ENCODE measurements at regions not wholly inside any gene's neighbourhood (a gene's known extent, or its start where the extent isn't known, plus 50 kb on each side); places are given as distances from the start of the nearest gene placed in this dataset.
"Not testable (repeated sequence)": the region's sequence is repeated elsewhere in the genome, so short reads cannot be mapped to it uniquely, and the experiment has no call there.

DNA sequence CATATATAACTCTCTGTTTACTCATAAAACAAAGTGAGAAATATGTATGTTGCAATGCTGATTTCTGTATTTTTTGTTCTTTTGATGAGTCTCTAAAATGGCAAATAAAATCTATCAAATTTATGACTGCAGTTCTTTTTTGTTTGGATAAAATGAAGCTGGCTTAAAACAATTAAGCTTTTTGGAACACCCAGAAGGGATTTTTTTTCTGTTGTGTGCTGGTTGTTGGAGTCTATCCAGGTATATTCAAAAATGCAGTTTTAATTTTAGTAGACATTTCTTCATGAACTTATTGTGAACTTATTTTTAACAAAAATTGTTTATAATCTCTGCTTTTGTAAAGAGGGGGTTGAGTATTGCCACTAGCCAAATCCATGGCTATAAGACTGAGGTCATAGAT lies 405.5 kb downstream of the RAP2B start:
- intact Hi-C loops (cut with DNase I, micrococcal nuclease): no loop called here
- DNase-seq (no peak), ATAC-seq (no peak)
- ChIA-PET POLR2A (no interaction called here), CTCF (no interaction called here)
- Mint-ChIP-seq H3K4me1 (no peaks in the 10 kb centered on the region), H3K27me3 (no peaks in the 10 kb centered on the region), H3K4me3 (no peak overlapping the region), H3K9me3 (ENCODE audit: low read depth) (peaks cover 18% of the 10 kb centered on the region), H3K36me3 (ENCODE audit: low read depth) (no peaks in the 10 kb centered on the region), H3K27ac (no peak overlapping the region)

DNA sequence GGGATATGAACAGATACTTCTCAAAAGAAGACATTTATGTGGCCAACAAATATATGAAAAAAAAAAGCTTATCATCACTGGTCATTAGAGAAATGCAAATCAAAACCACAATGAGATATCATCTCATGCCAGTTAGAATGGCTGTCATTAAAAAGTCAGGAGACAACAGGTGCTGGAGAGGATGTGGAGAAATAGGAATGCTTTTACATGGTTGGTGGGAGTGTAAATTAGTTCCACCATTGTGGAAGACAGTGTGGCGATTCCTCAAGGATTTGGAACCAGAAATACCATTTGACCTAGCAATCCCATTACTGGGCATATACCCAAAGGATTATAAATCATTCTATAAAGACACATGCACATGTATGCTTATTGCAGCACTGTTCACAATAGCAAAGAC lies 408.5 kb downstream of the RAP2B start:
- H3K4me3 Mint-ChIP-seq; intact Hi-C loops (cut with DNase I, micrococcal nuclease); CTCF ChIA-PET; DNase-seq; H3K36me3 Mint-ChIP-seq (ENCODE audit: low read depth); H3K9me3 Mint-ChIP-seq (ENCODE audit: low read depth); ATAC-seq; POLR2A ChIA-PET; H3K4me1 Mint-ChIP-seq; H3K27me3 Mint-ChIP-seq; H3K27ac Mint-ChIP-seq: not testable (repeated sequence)

DNA sequence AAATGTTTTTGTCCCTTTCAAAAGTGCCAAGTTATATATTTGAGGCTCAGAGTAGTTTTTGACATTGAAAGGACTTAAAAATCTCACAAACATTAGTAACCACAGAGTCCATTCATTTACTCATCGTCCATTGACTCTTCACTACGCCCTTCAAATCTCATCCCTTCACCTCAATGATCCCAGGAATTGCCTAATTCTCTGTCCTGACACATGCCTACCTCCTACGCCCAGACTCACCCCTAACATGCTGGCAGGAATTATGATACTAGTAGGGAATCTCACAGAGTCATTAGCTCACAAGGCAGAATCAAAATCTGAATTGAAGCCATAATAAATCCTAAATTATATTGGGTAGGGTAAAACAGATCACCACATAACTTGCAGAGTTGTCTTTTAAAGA lies 410.1 kb downstream of the RAP2B start:
- POLR2A ChIA-PET: no interaction called here
- no peak overlapping the region for H3K27ac Mint-ChIP-seq

DNA sequence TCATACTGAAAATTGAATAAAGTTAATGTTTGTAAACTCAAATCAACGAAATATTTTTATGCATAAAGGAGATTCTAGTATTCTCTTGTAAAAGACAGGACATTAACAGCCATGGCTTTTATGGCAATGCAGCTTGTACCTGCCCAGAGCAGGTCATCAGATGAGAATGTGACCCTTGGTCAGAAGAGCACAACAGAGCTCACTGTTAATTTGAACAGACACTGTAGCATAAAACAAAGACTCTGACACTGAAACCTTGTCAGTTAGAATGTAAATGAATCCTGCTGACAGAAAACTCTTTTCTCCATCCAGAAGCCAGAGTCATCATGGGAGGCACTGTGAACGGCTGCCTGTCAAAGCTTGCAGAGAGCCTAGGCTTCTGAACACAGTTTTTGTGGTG lies 410.6 kb downstream of the RAP2B start:
- Mint-ChIP-seq H3K27ac (no peak overlapping the region), H3K36me3 (ENCODE audit: low read depth) (no peaks in the 10 kb centered on the region), H3K27me3 (no peaks in the 10 kb centered on the region), H3K4me1 (peaks cover 6% of the 10 kb centered on the region), H3K4me3 (no peak overlapping the region), H3K9me3 (ENCODE audit: low read depth) (no peaks in the 10 kb centered on the region)
- intact Hi-C loops (cut with DNase I, micrococcal nuclease): no loop called here
- ATAC-seq (no peak), DNase-seq (no peak)
- CTCF ChIA-PET: no interaction called here
- POLR2A ChIA-PET: no interaction called here

More for the DNA sequence above, 410.1 kb downstream of the RAP2B start:
- H3K36me3 Mint-ChIP-seq (ENCODE audit: low read depth): no peaks in the 10 kb centered on the region
- peaks cover 4% of the 10 kb centered on the region for H3K4me1 Mint-ChIP-seq
- intact Hi-C loops (cut with DNase I, micrococcal nuclease): no loop called here
- H3K9me3 Mint-ChIP-seq (ENCODE audit: low read depth): no peaks in the 10 kb centered on the region
- CTCF ChIA-PET: no interaction called here
- no peaks in the 10 kb centered on the region for H3K27me3 Mint-ChIP-seq
- H3K4me3 Mint-ChIP-seq: no peak overlapping the region
- ATAC-seq (no peak), DNase-seq (no peak)

DNA sequence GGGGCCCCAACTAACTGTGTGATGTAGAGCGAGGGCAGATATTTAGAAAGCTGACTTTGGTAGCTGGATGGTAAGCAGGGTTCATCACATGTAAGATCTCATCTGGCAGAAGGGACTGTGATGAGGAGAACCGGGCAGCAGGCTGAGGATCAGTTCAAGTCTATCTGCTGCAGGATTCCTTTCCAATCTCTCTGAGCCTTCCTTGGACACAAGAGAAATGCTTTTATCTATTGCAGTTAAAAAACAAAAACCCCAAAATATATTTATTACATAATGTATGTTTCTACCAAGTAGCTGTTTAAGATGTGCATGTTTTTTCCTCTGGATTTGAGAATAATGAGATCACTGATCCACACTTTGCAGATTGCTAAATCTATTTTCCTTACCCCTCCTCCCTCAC lies 411.5 kb downstream of the RAP2B start:
- ATAC-seq: no peak
- H3K27me3 Mint-ChIP-seq: no peaks in the 10 kb centered on the region
- H3K4me1 Mint-ChIP-seq: peaks cover 6% of the 10 kb centered on the region
- intact Hi-C loops (cut with DNase I, micrococcal nuclease): no loop called here
- DNase-seq: no peak
- CTCF ChIA-PET: no interaction called here
- H3K27ac Mint-ChIP-seq: no peak overlapping the region
- H3K4me3 Mint-ChIP-seq: no peak overlapping the region
- POLR2A ChIA-PET: no interaction called here
- H3K36me3 Mint-ChIP-seq (ENCODE audit: low read depth): no peaks in the 10 kb centered on the region
- no peaks in the 10 kb centered on the region for H3K9me3 Mint-ChIP-seq (ENCODE audit: low read depth)

DNA sequence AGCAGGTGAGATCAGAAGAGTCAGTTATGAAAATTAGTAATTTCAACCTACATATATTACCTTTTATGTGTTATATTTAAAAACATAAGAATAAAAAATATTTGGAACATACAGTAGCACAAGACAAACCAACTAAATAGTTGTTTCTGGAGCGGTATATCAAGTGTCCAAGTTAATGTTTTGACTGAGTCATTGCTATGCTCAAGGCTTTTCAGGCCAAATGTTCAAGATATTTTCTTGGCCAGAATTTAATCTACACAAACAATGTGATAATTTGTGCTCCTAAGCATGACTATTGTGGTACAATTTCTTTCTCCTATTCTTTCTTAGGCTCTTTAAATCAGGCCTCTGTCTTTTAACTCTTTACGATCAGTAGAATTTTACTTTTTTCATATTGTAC lies 412.4 kb downstream of the RAP2B start:
- Mint-ChIP-seq H3K4me1 (peaks cover 6% of the 10 kb centered on the region), H3K4me3 (no peak overlapping the region), H3K27me3 (no peaks in the 10 kb centered on the region), H3K9me3 (ENCODE audit: low read depth) (no peaks in the 10 kb centered on the region), H3K27ac (no peak overlapping the region), H3K36me3 (ENCODE audit: low read depth) (no peaks in the 10 kb centered on the region)
- ATAC-seq: no peak
- ChIA-PET CTCF (no interaction called here), POLR2A (no interaction called here)
- intact Hi-C loops (cut with DNase I, micrococcal nuclease): no loop called here
- DNase-seq: no peak

DNA sequence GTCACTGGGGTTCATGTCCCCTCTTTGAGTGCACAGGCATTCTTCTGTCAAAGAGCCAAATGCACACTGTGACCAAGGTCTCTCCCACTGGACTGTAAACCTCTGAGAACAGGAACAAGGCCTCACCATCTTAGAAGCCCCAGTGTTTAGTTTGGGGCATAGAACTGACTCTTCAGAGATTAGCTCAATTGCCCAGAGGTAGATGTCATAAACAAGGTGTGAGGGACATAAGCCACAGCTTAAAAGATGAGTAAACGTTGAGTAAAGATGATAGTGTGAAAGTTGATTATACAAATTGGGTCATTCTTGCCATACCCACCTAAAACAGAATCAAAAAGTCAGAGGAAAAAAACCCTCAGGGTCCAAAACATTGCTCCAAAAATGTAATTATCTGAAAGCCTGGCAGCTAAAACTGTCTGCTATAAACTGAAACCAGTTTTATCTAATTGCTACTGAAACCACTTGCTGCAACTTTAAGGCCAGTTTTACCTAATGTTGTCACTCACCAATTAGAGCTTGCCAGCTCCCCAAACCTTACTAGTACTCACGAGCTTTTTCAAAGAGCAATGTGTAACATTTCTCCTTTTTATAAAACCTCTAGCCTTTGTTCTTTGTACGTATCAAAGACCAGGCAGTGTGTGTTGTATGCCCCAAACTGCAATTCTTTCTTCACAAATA lies 415.2 kb downstream of the RAP2B start:
- no peak overlapping the region for H3K4me3 Mint-ChIP-seq
- intact Hi-C loops (cut with DNase I, micrococcal nuclease): no loop called here
- no peaks in the 10 kb centered on the region for H3K9me3 Mint-ChIP-seq (ENCODE audit: low read depth)
- H3K36me3 Mint-ChIP-seq (ENCODE audit: low read depth): no peaks in the 10 kb centered on the region
- H3K27me3 Mint-ChIP-seq: no peaks in the 10 kb centered on the region
- DNase-seq (no peak), ATAC-seq (peak; percentile 72)
- H3K4me1 Mint-ChIP-seq: peaks cover 6% of the 10 kb centered on the region
- CTCF ChIA-PET: interaction anchor here (1.1 to 1.5 kb wide), 2 partner anchors 16 to 184 kb away, joined by 3 read pairs; no protein-coding TSS in a partner anchor
- POLR2A ChIA-PET: no interaction called here
- H3K27ac Mint-ChIP-seq: no peak overlapping the region

DNA sequence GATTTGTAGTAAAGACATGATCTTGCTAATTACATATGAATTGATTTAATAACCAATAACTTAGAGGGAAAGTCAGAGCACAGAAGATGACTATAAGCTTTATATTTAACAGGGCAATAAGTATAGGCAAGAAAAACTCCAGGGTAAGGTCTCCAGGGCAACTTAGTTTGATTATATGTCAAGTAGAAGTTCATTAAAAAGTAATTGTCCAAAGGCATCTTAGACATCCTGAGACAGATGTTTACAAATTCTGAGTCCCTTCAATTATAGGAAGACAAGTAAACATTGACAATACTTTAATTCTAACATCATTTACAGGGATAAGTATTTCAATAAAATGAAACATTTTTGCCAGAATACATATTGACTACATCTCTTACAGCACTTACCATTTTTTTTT lies 416.0 kb downstream of the RAP2B start:
- intact Hi-C loops (cut with DNase I, micrococcal nuclease): no loop called here
- ChIA-PET POLR2A (no interaction called here), CTCF (interaction anchor here (1.5 kb wide), 1 partner anchor 183 kb away, joined by 3 read pairs; no protein-coding TSS in a partner anchor)
- H3K9me3 Mint-ChIP-seq (ENCODE audit: low read depth): no peaks in the 10 kb centered on the region
- ATAC-seq (no peak), DNase-seq (no peak)
- peaks cover 6% of the 10 kb centered on the region for H3K4me1 Mint-ChIP-seq
- no peaks in the 10 kb centered on the region for H3K27me3 Mint-ChIP-seq
- H3K27ac Mint-ChIP-seq: no peak overlapping the region
- no peak overlapping the region for H3K4me3 Mint-ChIP-seq
- H3K36me3 Mint-ChIP-seq (ENCODE audit: low read depth): no peaks in the 10 kb centered on the region

DNA sequence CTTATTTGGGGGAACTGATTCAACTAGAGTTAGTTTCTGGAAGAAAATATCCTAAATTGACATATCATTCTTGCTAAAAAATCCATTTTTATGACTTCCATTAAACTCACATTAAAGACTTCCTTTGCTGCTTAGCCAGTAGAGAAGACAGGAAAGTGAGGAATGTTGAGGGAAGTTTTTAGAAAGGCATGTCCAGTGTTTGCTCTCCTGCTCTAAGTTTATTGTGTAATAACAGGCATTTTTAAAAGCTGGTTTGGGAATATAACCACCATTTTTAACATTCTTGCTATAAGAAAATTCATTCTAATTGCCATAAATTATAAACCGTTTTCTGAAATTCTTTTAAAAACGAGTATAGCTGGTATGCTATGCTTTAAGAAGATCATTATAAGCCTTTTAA lies 428.0 kb downstream of the RAP2B start:
- no peaks in the 10 kb centered on the region for H3K27me3 Mint-ChIP-seq
- no peaks in the 10 kb centered on the region for H3K4me1 Mint-ChIP-seq
- DNase-seq: no peak
- intact Hi-C loops (cut with DNase I, micrococcal nuclease): loop anchor here in 1 of 2 experiments (10.0 kb wide), 1 partner anchor 425 kb away; the partner anchor contains the start of gene RAP2B
- CTCF ChIA-PET: no interaction called here
- H3K4me3 Mint-ChIP-seq: no peak overlapping the region
- H3K27ac Mint-ChIP-seq: no peak overlapping the region
- POLR2A ChIA-PET: no interaction called here
- H3K36me3 Mint-ChIP-seq (ENCODE audit: low read depth): no peaks in the 10 kb centered on the region
- peaks cover 3% of the 10 kb centered on the region for H3K9me3 Mint-ChIP-seq (ENCODE audit: low read depth)
- no peak for ATAC-seq

DNA sequence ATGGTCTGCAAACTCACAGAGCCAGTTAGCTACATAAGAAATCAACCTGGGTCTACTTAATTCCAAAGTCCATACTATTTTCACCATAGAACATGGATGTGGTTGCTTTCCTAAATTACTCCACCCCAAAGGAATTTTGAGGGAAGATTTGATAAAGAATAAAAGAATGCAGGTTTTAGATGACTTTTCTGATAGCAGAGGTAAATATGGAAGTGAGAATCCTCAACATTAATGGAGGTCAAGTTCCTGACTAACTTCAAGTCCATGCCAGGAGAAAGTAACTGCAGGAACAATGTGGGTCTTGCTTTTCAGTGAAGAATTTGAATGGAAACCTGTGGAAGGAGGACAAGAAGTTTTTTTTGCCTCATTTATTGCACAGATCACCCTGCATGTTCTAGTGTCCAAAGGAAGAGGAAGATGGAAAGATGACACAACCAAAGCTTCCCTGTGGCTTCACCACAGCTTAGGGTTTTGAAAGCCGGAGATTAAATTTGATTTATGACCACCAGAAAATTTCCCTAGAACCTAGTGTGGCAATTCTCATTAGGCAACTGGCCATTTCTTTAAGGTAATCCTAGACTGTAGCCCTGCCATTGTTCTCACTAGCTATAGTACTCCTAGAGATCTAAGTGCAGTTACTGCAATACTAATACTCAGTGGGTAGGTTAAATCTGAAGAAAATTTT lies 429.7 kb downstream of the RAP2B start:
- H3K27ac Mint-ChIP-seq: no peak overlapping the region
- H3K4me3 Mint-ChIP-seq: no peak overlapping the region
- ATAC-seq: no peak
- ChIA-PET POLR2A (no interaction called here), CTCF (interaction anchor here (0.7 kb wide), 1 partner anchor 236 kb away, joined by 3 read pairs; no protein-coding TSS in a partner anchor)
- H3K9me3 Mint-ChIP-seq (ENCODE audit: low read depth): no peaks in the 10 kb centered on the region
- no peaks in the 10 kb centered on the region for H3K36me3 Mint-ChIP-seq (ENCODE audit: low read depth)
- intact Hi-C loops (cut with DNase I, micrococcal nuclease): loop anchor here in 1 of 2 experiments (10.0 kb wide), 1 partner anchor 427 kb away; the partner anchor contains the start of gene RAP2B
- no peaks in the 10 kb centered on the region for H3K27me3 Mint-ChIP-seq
- DNase-seq: no peak
- H3K4me1 Mint-ChIP-seq: no peaks in the 10 kb centered on the region

DNA sequence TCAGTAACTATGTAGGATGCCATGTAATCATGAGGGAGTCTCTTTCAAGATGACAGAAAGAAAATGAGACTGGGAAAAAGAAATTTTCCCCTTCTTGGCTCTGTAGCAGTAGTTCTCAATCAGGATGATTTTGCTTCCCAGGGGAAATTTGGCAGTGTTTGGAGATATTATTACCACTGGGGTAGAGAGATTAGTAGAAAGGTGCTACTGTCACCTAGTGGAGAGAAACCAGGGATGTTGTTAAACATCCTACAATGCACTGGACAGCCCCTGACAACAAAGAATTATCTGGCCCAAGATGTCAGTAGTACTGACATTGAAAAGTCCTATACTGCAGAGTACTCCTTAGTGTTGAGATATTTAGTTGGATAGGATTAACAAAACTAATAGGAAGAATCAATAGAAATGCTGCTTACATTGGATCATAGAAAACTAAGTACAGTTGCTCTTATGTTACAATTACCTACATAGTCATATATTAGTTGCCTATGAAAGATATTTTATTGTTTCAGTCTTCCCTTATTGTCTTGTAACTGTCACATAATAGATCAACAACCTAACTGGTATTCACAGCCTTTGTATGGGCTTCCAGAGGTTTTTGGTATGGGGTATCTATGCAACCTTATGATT lies 433.3 kb downstream of the RAP2B start:
- DNase-seq: no peak
- CTCF ChIA-PET: interaction anchor here (0.5 to 1.2 kb wide), 4 partner anchors 9 to 552 kb away, joined by 3 to 7 read pairs (median 4); no protein-coding TSS in a partner anchor

DNA sequence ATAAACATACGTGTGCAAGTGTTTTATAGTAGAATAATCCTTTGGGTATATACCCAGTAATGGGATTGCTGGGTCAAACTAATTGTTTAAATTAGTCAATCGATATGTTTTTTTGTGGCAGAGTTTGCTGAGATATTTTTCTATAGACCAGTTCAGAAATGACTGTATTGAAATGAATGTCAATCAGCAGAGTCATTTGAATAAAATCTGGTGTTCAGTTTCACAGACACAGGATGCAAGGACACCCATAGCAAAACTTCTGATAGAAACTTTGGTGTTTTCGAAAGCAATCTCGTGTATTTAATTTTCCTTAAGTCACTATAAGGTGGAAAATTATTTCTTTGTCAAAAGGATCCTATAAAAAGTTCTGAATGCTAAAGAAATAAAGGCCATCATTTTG lies 434.4 kb downstream of the RAP2B start:
- H3K27me3 Mint-ChIP-seq: no peaks in the 10 kb centered on the region
- intact Hi-C loops (cut with DNase I, micrococcal nuclease): loop anchor here in 1 of 2 experiments (5.0 to 10.0 kb wide), 4 partner anchors 171 to 569 kb away; partner anchors contain the start of gene RAP2B
- H3K36me3 Mint-ChIP-seq (ENCODE audit: low read depth): no peaks in the 10 kb centered on the region
- ATAC-seq (no peak), DNase-seq (no peak)
- CTCF ChIA-PET: no interaction called here
- H3K4me3 Mint-ChIP-seq: no peak overlapping the region
- POLR2A ChIA-PET: no interaction called here
- no peaks in the 10 kb centered on the region for H3K9me3 Mint-ChIP-seq (ENCODE audit: low read depth)
- H3K4me1 Mint-ChIP-seq: no peaks in the 10 kb centered on the region
- no peak overlapping the region for H3K27ac Mint-ChIP-seq

More for the DNA sequence above, 433.3 kb downstream of the RAP2B start:
- intact Hi-C loops (cut with DNase I, micrococcal nuclease): loop anchor here (2.0 to 10.0 kb wide), 5 partner anchors 172 to 568 kb away; partner anchors contain the start of gene RAP2B (in 1 of the 2)
- ATAC-seq: no peak
- no peaks in the 10 kb centered on the region for H3K9me3 Mint-ChIP-seq (ENCODE audit: low read depth)
- H3K27ac Mint-ChIP-seq: no peak overlapping the region
- no peak overlapping the region for H3K4me3 Mint-ChIP-seq
- no peaks in the 10 kb centered on the region for H3K4me1 Mint-ChIP-seq
- no peaks in the 10 kb centered on the region for H3K36me3 Mint-ChIP-seq (ENCODE audit: low read depth)
- POLR2A ChIA-PET: no interaction called here
- no peaks in the 10 kb centered on the region for H3K27me3 Mint-ChIP-seq

Data from activated CD4-positive, alpha-beta T cell treated with anti-CD3 and anti-CD28 coated beads for 36 hours (primary cell).